Right lobe of liver (tissue), 6 donors: ENCODE measurements at regions not wholly inside any gene's neighbourhood (a gene's known extent, or its start where the extent isn't known, plus 50 kb on each side); places are given as distances from the start of the nearest gene placed in this dataset.

ENCODE experiments used
- ATAC-seq, 4 donors: fragments of 200-7000 bp; cut with Tn5 transposase; one replicate each; pipeline ENCODE4 v1.9.1; 2020; ENCODE audit warnings: mild to moderate bottlenecking in 4 of 4, moderate library complexity in 4 of 4
- DNase-seq, 3 donors: peaks; one replicate each; pipeline ENCODE4 v3.0.0-alpha.2; 2020
- H3K27ac ChIP-seq, 3 donors: fragments of 200-600 bp; one replicate each; pipeline ENCODE4 v1.8.0; 2022
- H3K27me3 ChIP-seq, 2 donors: fragments of 200-600 bp; one replicate each; pipeline ENCODE4 v1.8.0; 2022
- H3K36me3 ChIP-seq, 4 donors: fragments of 200-600 bp; sonication (generic) in 1 of 4; one replicate each; pipeline versions ENCODE4 v1.5.1 to v1.8.0; 2017 to 2022; ENCODE audit warnings: control low read depth in 1 of 4
- H3K4me1 ChIP-seq, 4 donors: fragments of 200-600 bp; sonication (generic) in 1 of 4; one replicate each; pipeline versions ENCODE4 v1.5.1 to v1.8.0; 2017 to 2022; ENCODE audit warnings: control low read depth in 1 of 4
- H3K4me3 ChIP-seq, 3 donors: fragments of 200-600 bp; one replicate each; pipeline ENCODE4 v1.8.0; 2022
- H3K9me3 ChIP-seq, 4 donors: fragments of 200-600 bp; sonication (generic) in 1 of 4; one replicate each; pipeline versions ENCODE4 v1.5.1 to v1.8.0; 2017 to 2022; ENCODE audit warnings: control low read depth in 1 of 4
- POLR2A ChIP-seq: fragments of 450-650 bp; IDR thresholded peaks from one replicate; pipeline ENCODE4 v1.6.1; 2017; ENCODE audit warnings: antibody characterized with exemption, mild to moderate bottlenecking
- WGBS: methylation state at CpG from one replicate; pipeline ENCODE4 v1.1.6; 2018; ENCODE audit warnings: low coverage, low lambda C conversion rate; ENCODE audit not compliant: insufficient coverage; ENCODE audit errors: missing lambda C conversion rate; 5-methylcytosine and 5-hydroxymethylcytosine counted together
- intact Hi-C, 2 donors: fragments of 100-400 bp; cut with DNase I; formaldehyde crosslinking; loops; one replicate each; pipeline versions ENCODE4 v1.11.2 to v1.14.1; 2022
- TF ChIP-seq, protein P1 (sequence below), 4 donors: fragments of 200-600 bp in 3 of 4; fragments of 450-650 bp in 1 of 4; IDR thresholded peaks; one replicate each; pipeline versions ENCODE4 v1.5.1 to v1.8.0; 2016 to 2022; ENCODE audit warnings: antibody characterized with exemption in 4 of 4, mild to moderate bottlenecking in 2 of 4
- donor health status: DM: no; HTN: yes; CAD: no.
- donor health status: DM: no; HTN: no; CAD: no.
- donor health status: DM: no; HTN: no; CAD: no.
- donor health status: DM: no; HTN: yes; CAD: no.
- donor health status: DM: no; HTN: yes; CAD: no.

DNA sequence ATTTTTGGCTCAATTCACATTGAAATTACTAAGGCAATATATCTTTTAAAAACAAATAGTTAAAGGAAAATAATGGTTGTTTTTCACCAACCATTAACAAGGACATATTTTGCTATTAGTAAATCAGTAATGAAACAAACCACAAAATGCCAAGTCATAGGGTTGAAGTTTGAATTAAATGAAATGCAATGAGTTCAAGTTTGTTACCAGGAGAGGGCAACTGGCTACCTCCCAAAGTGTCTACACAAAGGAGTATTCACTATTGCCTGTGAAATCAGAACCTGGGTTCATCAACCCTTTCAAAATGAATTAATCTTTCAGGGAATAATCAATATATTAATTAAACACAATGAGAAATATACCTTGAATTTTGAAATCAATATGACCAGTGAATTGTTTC lies 138.4 kb upstream of the DMRTA1 start:
- Histone ChIP-seq H3K9me3 (no peaks in the 10 kb centered on the region), H3K4me3 (no peak overlapping the region), H3K27me3 (no peaks in the 10 kb centered on the region), H3K4me1 (peaks cover 0 to 19% (median 7%) of the 10 kb centered on the region in 4 donors), H3K27ac (peak overlapping the region in 1 of 3 donors; percentile 1), H3K36me3 (no peaks in the 10 kb centered on the region)
- no peak for TF ChIP-seq POLR2A
- TF ChIP-seq, protein P1, sequence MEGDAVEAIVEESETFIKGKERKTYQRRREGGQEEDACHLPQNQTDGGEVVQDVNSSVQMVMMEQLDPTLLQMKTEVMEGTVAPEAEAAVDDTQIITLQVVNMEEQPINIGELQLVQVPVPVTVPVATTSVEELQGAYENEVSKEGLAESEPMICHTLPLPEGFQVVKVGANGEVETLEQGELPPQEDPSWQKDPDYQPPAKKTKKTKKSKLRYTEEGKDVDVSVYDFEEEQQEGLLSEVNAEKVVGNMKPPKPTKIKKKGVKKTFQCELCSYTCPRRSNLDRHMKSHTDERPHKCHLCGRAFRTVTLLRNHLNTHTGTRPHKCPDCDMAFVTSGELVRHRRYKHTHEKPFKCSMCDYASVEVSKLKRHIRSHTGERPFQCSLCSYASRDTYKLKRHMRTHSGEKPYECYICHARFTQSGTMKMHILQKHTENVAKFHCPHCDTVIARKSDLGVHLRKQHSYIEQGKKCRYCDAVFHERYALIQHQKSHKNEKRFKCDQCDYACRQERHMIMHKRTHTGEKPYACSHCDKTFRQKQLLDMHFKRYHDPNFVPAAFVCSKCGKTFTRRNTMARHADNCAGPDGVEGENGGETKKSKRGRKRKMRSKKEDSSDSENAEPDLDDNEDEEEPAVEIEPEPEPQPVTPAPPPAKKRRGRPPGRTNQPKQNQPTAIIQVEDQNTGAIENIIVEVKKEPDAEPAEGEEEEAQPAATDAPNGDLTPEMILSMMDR (IDR thresholded peaks at IDR 0.05), result peak in 3 of 4 donors; percentile 40 to 42 (median 42)
- ATAC-seq (peak; percentile 86 to 93 (median 88)), DNase-seq (peak in 1 of 3 donors; percentile 75)
- intact Hi-C loops, result loop anchor here (5.0 to 10.0 kb wide), 2 partner anchors 144 to 147 kb away; no protein-coding TSS in a partner anchor

GRCh38 chr9:22316645-22317044 lies 130.0 kb upstream of the DMRTA1 start:
- no peak overlapping the region for H3K4me3 ChIP-seq
- no peak overlapping the region for H3K27ac ChIP-seq
- intact Hi-C loops, result no loop called here
- no peaks in the 10 kb centered on the region for H3K4me1 ChIP-seq
- DNase-seq, result no peak
- ATAC-seq, result no peak
- H3K36me3 ChIP-seq, result no peaks in the 10 kb centered on the region
- TF ChIP-seq, protein P1 (IDR thresholded peaks at IDR 0.05), result no peak
- TF ChIP-seq POLR2A, result no peak
- no peaks in the 10 kb centered on the region for H3K9me3 ChIP-seq
- 60% methylated on average over 1 of the region's 1 CpG for WGBS
- H3K27me3 ChIP-seq, result no peaks in the 10 kb centered on the region

- no peak for DNase-seq
- intact Hi-C loops, result no loop called here
- H3K4me1 ChIP-seq, result peaks cover 0 to 3% (median 0%) of the 10 kb centered on the region in 4 donors
- no peak for TF ChIP-seq POLR2A
- TF ChIP-seq, protein P1 (IDR thresholded peaks at IDR 0.05), result no peak
- no peaks in the 10 kb centered on the region for H3K27me3 ChIP-seq
- no peak overlapping the region for H3K27ac ChIP-seq
- no peaks in the 10 kb centered on the region for H3K36me3 ChIP-seq
- no peaks in the 10 kb centered on the region for H3K9me3 ChIP-seq
- no peak overlapping the region for H3K4me3 ChIP-seq
- peak in 3 of 4 donors; percentile 36 to 69 (median 55) for ATAC-seq
Measured at GRCh38 chr9:22331533-22331932, 115.1 kb upstream of the DMRTA1 start.

DNA sequence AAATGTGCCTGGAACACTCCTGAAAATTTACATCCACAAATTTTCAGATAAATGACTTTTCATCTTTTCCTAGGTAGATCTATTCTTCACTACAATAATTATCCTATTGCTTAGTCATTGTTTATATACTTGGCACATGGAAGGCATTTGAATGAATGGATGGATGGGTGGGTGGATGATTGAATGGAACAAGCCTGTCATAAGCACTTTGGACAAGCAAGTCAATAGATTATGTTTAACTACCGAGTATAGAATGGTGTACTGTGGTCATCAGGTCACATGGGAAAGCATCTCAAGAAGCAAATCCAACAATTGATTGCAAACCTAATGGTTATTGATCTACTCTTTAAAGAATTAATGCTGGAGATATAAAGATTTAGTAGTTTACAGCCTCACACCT lies 114.4 kb upstream of the DMRTA1 start:
- intact Hi-C loops, result no loop called here
- Histone ChIP-seq H3K27me3 (no peaks in the 10 kb centered on the region), H3K27ac (no peak overlapping the region), H3K9me3 (no peaks in the 10 kb centered on the region), H3K4me1 (peaks cover 0 to 3% (median 0%) of the 10 kb centered on the region in 4 donors), H3K36me3 (no peaks in the 10 kb centered on the region), H3K4me3 (no peak overlapping the region)
- WGBS, result 55% methylated on average over 1 of the region's 1 CpG
- ATAC-seq (no peak), DNase-seq (no peak)
- TF ChIP-seq, protein P1 (IDR thresholded peaks at IDR 0.05), result no peak
- TF ChIP-seq POLR2A, result no peak

- Histone ChIP-seq H3K27ac (no peak overlapping the region), H3K36me3 (no peaks in the 10 kb centered on the region), H3K4me1 (peaks cover 0 to 2% (median 0%) of the 10 kb centered on the region in 4 donors), H3K9me3 (no peaks in the 10 kb centered on the region), H3K4me3 (no peak overlapping the region), H3K27me3 (no peaks in the 10 kb centered on the region)
- no peak for ATAC-seq
- 50% methylated on average over 1 of the region's 1 CpG for WGBS
- no peak for TF ChIP-seq POLR2A
- TF ChIP-seq, protein P1 (IDR thresholded peaks at IDR 0.05), result no peak
- no peak for DNase-seq
- intact Hi-C loops, result no loop called here
Measured at GRCh38 chr9:22337261-22337660, 109.4 kb upstream of the DMRTA1 start.
